Colon (tissue), 2 donors: ENCODE measurements at regions not wholly inside any gene's neighbourhood (a gene's known extent, or its start where the extent isn't known, plus 50 kb on each side); places are given as distances from the start of the nearest gene placed in this dataset.
"Not testable (repeated sequence)": the region's sequence is repeated elsewhere in the genome, so short reads cannot be mapped to it uniquely, and the experiment has no call there.

Experiments used
- FAIRE-seq: peaks from 2 replicates; lab custom pipeline; 2012; peaks lifted over from hg19 to GRCh38; lab: Jason Lieb, UNC
- donor health status: control.
- donor health status: control.

DNA sequence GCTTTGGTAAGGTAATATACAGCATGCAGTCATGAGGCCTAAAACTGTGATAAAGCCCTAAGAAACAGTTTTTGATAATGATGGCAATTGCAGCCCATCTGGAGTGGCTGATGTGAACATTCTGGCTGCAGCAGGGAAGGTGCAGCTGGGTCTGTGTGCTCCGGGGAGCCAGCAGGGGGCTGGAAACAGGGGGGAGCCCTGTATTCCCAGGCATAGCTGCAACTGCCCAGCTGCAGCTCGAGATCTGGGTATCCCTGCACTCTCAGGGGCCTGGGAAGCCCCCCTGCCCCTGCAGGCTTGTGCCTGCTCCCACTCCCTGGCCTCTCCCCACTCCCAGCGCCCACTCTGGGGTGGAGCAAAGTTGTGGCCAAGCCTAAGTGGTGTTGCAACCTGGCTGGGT is 95.6 kb downstream of the RRAGB start:
- no peak for FAIRE-seq

DNA sequence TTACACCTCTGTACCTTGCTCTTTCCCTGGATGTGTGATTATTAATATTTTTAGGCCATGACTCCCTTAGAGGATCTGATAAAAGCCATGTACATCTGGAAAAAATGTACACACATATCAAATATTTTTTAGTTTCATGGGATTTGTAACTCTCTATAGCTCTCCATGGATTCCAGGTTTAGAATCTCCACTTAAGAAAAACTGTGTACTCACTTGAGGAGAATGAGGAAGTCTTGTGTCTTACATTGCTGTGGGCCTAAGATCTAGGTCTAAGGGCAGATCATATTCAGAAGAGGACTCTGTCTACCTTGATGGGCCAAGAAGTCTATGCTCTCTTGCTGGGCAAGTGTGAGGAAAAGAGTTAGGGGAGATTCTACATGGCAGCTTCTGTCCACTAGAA is 98.0 kb downstream of the RRAGB start:
- FAIRE-seq: no peak

DNA sequence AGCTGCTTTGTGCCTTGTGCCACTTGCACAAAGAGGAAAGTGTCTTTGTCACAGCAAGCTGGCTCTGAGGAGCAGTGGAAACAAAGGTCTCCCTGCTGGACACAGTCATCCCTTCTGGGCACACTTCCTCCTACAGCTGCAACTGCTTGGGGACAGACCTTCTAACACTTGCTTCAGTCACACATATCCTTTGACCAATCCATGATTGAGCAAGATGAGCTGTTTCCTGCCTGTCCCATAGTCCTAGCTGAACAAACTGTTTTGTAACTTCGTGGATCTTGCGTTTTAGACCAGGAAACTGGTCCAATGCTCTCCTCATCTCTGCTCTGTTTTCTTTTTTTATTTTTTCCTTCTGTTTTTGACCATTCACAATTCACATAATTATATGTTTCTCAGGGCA is 98.5 kb downstream of the RRAGB start:
- no peak for FAIRE-seq

DNA sequence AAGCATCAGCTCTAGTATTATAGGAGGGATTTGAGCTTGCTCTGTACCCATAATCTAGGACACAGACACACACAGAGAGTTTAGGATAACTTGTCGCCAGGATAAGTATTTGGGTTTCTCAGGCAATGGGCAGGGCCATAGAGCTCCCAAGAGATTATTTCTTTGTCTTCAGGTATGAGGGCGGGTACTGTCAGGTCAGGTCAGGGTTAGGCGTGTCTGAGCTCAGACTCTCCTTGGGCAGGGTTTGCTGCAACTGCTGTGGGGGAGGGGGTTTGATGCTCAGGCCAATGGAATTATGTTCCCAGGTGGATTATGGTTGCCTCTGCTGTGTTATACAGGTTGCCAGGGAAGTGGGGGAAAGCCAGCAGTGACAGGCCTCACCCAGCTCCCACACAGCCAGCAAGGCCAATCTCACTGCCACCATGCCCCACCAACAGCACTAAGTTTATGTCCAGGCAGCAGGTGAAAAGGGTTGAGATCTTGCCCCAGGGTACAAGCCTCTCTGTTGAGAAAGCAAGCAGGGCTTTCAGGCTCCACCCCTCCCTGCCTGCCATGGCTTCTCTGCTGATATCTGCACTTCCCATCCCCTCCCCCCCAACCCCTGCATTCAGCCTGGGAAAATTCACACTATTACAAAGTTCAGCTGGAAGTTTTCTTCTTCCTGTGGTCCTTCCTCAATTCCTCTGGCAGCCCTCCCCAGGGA is 101.3 kb downstream of the RRAGB start:
- no peak for FAIRE-seq

DNA sequence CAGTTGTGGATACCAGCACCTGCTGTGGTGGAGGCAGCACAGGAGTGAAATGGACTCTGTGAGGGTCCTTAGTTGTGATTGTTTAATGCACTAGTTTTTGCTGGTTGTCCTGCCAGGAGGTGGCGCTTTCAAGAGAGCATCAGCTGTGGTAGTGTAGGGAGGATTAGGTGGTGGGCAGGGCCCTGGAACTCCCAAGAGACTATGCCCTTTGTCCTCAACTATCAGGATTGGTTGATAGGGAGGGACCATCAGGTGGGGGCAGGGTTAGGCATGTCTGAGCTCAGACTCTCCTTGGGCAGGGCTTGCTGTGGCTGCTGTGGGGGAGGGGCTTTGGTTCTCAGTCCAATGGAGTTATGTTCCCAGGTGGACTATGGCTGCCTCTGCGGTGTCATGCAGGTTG is 121.9 kb downstream of the RRAGB start:
- FAIRE-seq: no peak

DNA sequence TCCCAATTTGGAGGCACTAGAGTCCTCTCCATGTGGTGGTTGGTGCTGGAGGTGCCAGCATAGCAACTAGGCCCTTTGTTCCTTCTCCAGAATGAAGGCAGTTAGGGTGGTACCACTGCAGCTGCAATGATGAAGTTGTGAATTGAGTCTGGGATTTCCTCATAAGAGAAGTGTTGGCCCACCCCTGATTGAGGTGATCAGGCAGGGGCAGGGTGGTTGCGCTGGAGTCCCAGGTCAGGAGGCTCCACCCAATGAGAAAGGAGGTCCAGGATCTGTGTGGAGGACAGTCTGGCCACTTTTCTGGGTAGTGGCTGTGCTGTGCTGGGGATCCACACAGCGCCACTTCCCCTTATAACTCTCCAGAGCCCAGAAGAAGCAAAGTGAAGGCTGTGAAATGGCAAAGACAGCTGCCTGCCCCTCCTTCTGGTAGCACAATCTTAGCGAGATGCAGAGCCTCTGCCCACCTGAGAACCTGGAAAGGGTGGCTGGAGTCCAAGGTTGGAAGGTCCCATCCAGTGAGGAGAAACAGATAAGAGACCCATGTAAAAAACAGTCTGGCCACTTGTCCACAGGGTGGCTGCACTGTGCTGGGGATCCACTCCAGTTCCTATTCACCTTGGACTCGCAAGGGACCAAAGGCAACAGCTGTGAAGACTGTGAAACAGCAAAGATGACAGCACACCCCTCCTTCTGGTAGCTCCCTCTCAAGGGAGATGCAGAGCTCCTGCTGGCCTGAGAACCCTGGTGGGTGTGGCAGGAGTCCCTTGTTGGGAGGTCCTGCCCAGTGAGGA is 124.6 kb downstream of the RRAGB start:
- no peak for FAIRE-seq

DNA sequence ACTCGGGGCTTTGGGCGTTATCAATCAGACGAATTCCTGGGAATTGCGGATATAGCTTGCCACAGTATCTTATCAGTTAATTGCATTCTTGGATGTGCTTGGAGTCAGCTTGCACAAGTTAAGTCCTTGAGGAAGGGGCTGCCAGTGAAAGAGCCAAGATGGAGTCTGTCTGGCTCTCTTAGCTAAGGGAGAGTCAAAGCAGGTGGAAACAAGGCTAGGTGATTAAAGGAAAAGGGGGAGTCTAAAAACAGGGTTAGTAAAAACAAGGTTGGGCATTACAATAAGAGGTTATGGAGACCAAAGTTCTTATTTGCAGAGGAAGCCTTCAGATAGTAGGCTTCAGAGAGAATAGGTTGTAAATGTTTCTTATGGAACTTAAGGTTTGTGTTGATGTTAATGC is 149.2 kb downstream of the RRAGB start:
- not testable (repeated sequence) for FAIRE-seq

DNA sequence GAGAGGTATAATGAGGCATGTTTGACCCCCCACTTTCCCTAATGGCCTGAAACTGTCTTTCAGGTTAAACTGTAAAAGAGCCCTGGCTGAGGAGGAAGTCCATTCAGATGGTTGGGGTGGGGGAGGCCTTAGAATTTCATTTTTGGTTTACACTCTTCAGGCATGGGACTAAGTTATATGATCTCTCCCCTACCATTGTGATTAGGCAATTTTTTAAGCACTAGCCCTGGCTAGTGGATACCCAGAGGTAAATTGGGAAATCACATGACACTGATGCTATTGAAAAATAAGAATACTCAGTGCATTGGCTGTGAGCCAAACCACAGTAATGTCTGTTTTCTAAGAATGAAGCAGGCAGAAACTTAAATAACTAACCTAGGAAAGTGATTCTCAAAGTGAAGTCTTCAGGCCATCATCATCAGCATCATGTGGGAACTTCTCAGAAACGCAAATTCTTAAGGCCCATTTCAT is 149.7 kb downstream of the RRAGB start:
- no peak for FAIRE-seq

DNA sequence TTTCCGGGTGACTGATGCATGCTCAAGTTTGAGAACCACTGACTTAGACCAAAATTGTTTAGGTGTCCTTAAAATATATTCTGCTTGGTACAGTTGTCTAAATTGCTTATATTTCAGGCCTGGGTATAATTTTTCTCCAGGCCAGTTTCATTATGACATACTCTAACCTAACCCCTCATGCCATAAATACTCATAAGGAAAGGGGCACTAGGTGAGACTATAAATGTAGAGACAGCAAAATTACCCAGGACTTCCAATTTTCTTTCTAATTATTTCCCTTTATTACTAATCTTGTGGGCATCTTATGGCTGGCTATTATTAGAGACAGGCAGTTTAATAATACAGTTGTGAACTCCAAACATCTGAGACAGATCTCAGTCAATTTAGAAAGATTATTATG is 150.2 kb downstream of the RRAGB start:
- no peak for FAIRE-seq

DNA sequence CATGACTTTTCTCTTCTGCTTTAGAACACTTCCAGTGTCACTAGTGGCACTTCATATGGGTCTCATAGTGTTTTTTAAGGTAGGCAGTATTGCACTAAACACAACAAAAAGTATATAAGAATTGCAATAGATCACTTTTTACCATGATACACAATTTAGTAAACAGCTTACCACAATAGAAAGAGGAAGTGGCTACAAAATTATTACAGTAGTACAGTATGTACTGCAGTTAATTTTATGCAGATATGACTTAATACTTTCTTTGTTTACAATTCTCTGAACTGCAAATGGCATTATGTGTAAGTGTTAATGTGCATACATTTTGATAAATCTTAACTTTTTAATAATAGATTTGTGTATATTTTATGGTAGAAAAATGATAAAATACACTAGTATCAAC is 157.3 kb downstream of the RRAGB start:
- peak; percentile 64 for FAIRE-seq

DNA sequence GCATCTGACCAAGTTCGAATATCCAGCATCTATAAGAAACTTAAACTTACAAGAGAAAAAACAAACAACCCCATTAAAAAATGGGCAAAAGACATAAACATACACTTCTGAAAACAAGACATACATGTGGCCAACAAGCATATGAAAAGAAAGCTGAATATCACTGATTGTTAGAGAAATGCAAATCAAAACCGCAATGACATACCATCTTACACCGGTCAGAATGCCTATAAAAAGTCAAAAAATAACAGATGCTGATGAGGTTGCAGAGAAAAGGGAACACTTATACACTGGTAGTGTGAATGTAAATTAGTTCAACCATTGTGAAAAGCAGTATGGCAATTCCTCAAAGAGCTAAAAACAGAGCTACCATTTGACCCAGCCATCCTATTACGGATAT is 166.0 kb downstream of the RRAGB start:
- FAIRE-seq: peak; percentile 78

DNA sequence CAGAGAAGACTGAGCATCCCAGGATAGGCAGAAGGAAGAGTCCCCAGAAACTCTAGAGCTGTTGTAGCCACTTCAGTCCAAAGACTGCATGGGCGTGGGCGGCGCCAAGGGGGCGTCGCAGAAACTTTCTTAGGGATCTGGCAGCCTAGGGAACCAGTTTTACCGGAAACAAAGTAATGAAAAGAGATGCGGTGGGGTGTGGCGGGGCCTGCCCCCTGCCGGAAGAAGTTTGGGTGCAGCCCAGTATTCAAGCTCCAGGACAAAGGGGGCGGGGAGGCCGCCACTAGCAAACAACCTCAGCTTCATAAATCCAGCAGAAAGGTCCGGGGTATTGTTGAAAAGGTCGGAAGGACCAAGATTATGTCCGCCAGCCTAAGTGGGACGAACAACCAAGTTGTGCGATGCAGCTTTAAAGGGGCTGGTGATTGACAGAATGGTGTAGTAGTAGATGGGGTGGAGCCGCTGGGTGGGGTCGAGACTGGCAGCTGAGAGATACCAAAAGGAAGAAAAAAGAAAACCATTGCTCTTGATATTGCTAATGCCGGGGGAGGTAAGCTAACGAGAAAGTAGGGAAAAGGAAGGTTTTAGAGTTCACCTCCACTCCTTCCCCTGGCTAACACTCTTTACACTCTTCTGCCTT is 190.5 kb downstream of the RRAGB start:
- FAIRE-seq: no peak

DNA sequence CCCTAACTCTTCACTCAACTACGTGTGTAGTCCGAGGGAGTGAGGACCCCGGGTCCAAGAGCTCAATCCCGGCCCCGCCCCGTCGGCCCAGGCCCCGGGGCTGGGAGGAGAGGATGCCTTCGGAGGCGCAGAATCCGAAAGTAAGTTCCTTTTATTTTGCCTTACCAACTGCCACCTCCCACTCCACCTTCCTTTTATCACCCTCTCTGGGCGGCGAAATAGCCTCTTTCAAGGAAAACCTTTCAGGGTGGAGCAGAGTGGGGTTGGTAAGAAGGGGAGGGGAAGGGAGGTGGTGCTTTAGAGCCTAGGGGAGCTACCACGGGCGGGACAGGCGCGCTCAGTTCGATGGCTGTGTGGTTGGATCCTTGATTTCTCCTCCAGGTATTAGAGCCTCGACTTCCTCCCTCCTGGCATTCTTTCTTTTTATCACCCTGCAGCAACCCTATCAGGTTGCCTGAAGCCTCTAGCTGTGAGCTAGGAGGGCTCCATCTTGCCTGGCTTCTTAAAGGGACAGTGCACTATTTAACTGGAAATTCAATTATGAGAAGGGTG is 191.2 kb downstream of the RRAGB start:
- no peak for FAIRE-seq

DNA sequence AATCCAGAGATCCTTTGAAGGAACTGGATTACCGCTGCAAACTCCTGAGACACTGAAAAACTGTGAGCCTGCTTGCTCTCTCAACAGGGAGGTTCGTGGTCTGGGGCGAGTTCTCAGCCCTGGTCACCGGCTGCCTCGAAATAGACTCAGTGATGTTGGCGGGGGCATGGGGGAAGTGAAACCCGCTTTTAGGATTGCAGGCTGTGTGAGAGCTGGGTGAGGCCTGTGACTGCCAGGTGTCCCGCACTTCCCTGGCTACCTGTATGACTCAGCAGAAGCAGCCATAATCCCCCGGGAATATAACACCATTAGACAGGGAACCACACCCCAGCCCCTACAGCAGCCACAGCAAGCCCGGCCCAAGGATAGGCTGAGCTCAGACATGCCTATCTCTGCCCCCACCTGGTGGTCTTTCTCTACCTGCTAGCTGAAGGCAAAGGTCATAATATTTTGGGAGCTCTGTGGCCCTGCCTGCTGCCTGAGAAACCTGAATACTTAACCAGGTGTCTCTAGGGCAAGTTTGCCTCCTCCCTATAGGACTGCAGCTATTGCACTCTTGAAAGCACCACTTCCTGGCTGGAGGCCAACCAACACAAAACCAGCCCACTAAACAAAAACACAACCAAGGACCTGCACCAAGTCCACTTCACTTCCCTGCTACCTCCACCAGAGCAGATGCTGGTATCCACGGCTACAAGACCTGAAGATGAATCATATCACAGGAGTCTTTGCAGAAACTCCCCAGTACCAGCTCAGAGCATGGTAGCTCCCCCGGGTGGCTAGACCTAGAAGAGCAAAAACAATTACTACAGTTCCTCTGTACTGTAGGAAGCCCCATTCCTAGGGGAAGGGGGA is 202.0 kb downstream of the RRAGB start:
- FAIRE-seq: no peak

DNA sequence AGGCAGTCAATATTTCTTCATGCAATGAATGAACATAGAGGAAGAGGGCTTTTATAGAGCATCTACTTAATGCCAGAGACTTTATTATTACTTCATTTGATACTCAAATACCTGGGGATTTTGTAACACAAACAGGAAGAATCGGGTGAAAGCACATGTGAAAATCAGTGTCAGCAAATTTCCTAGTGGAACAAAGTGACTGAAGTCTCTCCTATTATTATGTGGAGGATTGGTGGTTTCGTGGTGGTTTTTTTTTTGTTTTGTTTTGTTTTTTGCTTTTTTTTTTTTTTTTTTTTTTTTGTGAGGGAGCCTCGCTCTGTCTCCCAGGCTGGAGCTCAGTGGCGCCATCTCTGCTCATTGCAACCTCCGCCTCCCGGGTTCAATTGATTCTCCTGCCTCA is 207.0 kb downstream of the RRAGB start:
- FAIRE-seq: no peak

DNA sequence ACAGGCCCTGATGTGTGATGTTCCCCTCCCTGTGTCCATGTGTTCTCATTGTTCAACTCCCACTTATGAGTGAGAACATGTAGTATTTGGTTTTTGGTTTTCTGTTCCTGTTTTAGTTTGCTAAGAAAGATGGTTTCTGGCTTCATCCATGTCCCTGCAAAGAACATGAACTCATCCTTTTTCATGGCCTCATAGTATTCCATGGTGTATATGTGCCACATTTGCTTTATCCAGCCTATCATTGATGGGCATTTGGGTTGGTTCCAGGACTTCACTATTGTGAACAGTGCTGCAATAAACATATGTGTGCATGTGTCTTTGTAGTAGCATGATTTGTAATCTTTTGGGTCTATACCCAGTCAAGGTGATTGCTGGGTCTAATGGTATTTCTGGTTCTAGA is 211.0 kb downstream of the RRAGB start:
- not testable (repeated sequence) for FAIRE-seq
